ENCODE measurements at regions not wholly inside any gene's neighbourhood (a gene's known extent, or its start where the extent isn't known, plus 50 kb on each side); places are given as distances from the start of the nearest gene placed in this dataset.

DNA sequence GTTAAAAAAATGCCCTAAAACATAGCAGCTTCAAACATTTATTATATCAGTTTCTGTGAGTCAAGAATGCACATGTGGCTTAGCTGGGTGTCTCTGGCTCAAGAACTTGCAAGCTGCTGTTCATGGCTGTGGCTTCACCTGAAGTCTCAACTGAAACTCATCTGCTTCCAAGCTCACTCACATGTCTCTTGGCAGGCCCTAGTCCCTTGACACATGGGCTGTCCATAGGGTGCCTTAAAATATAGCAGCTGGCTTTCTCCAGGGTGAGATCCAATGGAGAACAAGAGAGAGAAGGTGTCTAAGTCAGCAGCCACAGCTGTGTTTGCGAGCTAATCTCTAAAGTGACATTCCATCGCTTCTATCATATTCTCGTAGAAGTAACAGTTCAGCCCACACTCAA, 152.8 kb downstream of the DSEL start:
- H3K4me3 ChIP-seq: no peak overlapping the region
- H3K4me1 ChIP-seq (ENCODE audit: control insufficient read depth in 1 of 2, low read depth in 2 of 2): peaks cover 13 to 15% of the 10 kb centered on the region in 2 donors
- no peaks in the 10 kb centered on the region for H3K27me3 ChIP-seq (replicated peaks; ENCODE audit: insufficient read depth)
- DNase-seq (ENCODE audit: low spot score) (no peak), ATAC-seq (ENCODE audit: insufficient number of reproducible peaks, low FRiP score, low read depth) (no peak)
- no peak overlapping the region for H3K27ac ChIP-seq
- TF ChIP-seq, protein P1, sequence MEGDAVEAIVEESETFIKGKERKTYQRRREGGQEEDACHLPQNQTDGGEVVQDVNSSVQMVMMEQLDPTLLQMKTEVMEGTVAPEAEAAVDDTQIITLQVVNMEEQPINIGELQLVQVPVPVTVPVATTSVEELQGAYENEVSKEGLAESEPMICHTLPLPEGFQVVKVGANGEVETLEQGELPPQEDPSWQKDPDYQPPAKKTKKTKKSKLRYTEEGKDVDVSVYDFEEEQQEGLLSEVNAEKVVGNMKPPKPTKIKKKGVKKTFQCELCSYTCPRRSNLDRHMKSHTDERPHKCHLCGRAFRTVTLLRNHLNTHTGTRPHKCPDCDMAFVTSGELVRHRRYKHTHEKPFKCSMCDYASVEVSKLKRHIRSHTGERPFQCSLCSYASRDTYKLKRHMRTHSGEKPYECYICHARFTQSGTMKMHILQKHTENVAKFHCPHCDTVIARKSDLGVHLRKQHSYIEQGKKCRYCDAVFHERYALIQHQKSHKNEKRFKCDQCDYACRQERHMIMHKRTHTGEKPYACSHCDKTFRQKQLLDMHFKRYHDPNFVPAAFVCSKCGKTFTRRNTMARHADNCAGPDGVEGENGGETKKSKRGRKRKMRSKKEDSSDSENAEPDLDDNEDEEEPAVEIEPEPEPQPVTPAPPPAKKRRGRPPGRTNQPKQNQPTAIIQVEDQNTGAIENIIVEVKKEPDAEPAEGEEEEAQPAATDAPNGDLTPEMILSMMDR (IDR thresholded peaks at IDR 0.05): no peak
- H3K36me3 ChIP-seq: no peaks in the 10 kb centered on the region
- no peaks in the 10 kb centered on the region for H3K9me3 ChIP-seq

DNA sequence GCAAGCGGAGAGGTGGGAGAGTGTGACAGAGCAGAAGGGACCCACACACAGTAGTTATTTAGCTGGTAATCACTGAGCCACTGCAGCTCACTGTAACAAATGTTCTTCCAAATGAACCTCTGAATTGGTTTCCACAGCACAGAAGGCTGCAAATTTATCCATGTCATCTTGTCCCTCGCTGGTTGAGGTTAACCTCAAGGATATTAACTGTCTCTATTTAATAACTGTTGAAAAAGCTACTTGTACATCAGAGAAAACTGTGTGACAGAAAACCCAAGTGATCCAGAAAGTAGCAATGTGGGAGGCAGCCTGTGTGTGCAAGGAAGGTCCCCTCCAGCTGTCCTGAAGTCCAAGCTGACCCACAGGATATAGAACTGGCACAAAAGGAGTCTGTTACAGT, 153.6 kb downstream of the DSEL start:
- no peaks in the 10 kb centered on the region for H3K27me3 ChIP-seq (replicated peaks; ENCODE audit: insufficient read depth)
- no peaks in the 10 kb centered on the region for H3K36me3 ChIP-seq
- H3K9me3 ChIP-seq: no peaks in the 10 kb centered on the region
- H3K27ac ChIP-seq: no peak overlapping the region
- TF ChIP-seq, protein P1 (IDR thresholded peaks at IDR 0.05): no peak
- ATAC-seq (ENCODE audit: insufficient number of reproducible peaks, low FRiP score, low read depth) (no peak), DNase-seq (ENCODE audit: low spot score) (no peak)
- H3K4me1 ChIP-seq (ENCODE audit: control insufficient read depth in 1 of 2, low read depth in 2 of 2): peaks cover 13 to 15% of the 10 kb centered on the region in 2 donors
- no peak overlapping the region for H3K4me3 ChIP-seq

DNA sequence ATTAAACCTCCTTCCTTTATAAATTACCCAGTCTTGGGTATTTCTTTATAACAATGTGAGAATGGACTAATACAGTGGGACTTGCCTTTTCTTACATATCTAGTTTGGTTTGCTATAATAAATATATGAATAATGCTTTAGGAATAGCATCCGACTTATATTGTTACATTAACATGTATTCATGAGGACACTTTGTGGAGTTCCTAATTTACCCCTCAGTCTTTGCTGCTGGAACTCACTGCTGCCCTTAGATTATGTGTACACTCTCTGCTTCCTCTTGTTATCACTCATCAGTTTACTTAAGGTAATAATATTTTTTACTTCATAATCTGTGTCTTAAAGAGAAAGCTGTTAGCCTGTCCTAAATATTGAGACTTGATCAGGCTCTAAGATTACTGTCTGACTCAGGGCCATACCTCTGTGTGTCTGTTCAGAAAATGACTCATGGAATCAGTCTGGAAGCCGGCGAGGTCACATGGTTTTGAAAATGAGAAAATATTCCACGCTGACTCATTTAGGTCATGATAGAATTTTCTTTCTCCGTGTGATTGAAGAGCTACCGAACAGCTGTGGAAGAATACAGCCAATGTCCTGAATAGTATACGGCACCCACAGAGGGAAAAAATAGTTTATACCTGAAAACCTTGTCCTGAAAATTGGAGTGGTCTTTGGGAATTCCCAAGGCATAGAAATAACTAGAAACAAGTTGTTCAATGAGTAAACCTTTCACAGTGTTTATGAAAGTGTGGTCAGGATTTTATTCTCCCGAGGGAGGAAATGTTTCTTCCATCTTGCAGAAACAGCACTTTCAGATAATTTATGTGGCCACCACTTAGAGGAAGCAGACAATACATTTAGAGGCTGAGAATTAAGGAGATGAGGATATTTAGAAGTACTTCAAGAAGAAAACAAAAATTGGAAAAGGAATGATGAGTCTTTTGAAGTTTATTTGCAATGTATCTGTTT, 156.4 kb downstream of the DSEL start:
- Histone ChIP-seq H3K36me3 (no peaks in the 10 kb centered on the region), H3K27ac (peak overlapping the region; percentile 84 to 89), H3K9me3 (no peaks in the 10 kb centered on the region), H3K27me3 (replicated peaks; ENCODE audit: insufficient read depth) (no peaks in the 10 kb centered on the region), H3K4me1 (ENCODE audit: control insufficient read depth in 1 of 2, low read depth in 2 of 2) (peaks cover 13 to 15% of the 10 kb centered on the region in 2 donors), H3K4me3 (peak overlapping the region; percentile 70)
- DNase-seq (ENCODE audit: low spot score) (peak; percentile 43), ATAC-seq (ENCODE audit: insufficient number of reproducible peaks, low FRiP score, low read depth) (peak; percentile 100)
- TF ChIP-seq, protein P1 (IDR thresholded peaks at IDR 0.05): no peak

DNA sequence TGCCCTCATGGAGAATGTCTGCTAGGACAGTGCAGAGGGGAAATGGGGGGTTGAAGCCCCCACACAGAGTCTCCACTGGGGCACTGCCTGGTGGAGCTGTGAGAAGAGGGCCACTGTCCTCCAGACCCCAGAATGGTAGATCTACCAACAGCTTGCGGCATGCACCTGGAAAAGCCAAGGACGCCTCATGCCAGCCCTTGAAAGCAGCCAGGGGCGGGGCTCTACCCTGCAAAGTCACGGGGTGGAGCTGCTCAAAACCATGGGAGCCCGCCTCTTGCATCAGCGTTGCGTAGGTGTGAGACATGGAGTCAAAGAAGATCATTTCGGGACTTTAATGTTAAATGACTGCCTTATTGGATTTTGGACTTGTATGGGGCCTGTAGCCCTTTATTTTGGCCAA, 157.6 kb downstream of the DSEL start:
- DNase-seq (ENCODE audit: low spot score) (no peak), ATAC-seq (ENCODE audit: insufficient number of reproducible peaks, low FRiP score, low read depth) (no peak)
- Histone ChIP-seq H3K27ac (peak overlapping the region; percentile 84 to 89), H3K4me1 (ENCODE audit: control insufficient read depth in 1 of 2, low read depth in 2 of 2) (peaks cover 13 to 15% of the 10 kb centered on the region in 2 donors), H3K9me3 (no peaks in the 10 kb centered on the region), H3K27me3 (replicated peaks; ENCODE audit: insufficient read depth) (no peaks in the 10 kb centered on the region), H3K4me3 (no peak overlapping the region), H3K36me3 (no peaks in the 10 kb centered on the region)
- TF ChIP-seq, protein P1 (IDR thresholded peaks at IDR 0.05): no peak

DNA sequence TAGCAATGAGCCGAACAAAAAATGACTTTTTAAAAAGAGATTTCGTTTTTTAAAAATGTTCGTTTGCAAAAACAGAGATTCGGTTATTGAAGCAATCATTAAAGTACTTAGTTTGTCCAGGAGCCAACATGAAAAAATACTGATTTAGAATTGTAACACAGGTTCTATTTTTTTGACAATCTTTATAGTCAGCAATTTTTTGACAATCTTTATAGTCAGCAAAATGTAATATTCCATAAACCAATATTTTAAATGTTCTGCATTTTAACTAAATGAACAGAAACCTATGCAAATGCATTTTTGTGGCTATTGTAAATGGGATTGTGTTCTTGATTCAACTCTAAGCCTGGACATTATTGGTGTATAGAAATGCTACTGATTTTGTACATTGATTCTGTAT, 161.8 kb downstream of the DSEL start:
- DNase-seq (ENCODE audit: low spot score) (no peak), ATAC-seq (ENCODE audit: insufficient number of reproducible peaks, low FRiP score, low read depth) (no peak)
- H3K9me3 ChIP-seq: no peaks in the 10 kb centered on the region
- H3K27me3 ChIP-seq (replicated peaks; ENCODE audit: insufficient read depth): no peaks in the 10 kb centered on the region
- TF ChIP-seq, protein P1 (IDR thresholded peaks at IDR 0.05): no peak
- no peak overlapping the region for H3K4me3 ChIP-seq
- H3K36me3 ChIP-seq: no peaks in the 10 kb centered on the region
- no peak overlapping the region for H3K27ac ChIP-seq
- H3K4me1 ChIP-seq (ENCODE audit: control insufficient read depth in 1 of 2, low read depth in 2 of 2): peaks cover 5 to 8% of the 10 kb centered on the region in 2 donors

Data from thoracic aorta (tissue), 2 donors.